ENCODE measurements at regions not wholly inside any gene's neighbourhood (a gene's known extent, or its start where the extent isn't known, plus 50 kb on each side); places are given as distances from the start of the nearest gene placed in this dataset.

- TF ChIP-seq CTCF (conservative IDR thresholded peaks at IDR 0.05) = no peak
- TF ChIP-seq ZFX (IDR thresholded peaks at IDR 0.05) = no peak
Measured at GRCh38 chr1:87399264-87399663, 70.6 kb downstream of the LMO4 start.

Data from C4-2B (cell line).